GM20431 (cell line): ENCODE measurements at regions not wholly inside any gene's neighbourhood (a gene's known extent, or its start where the extent isn't known, plus 50 kb on each side); places are given as distances from the start of the nearest gene placed in this dataset.

ENCODE experiments used
- in situ Hi-C: fragments of 300-500 bp; cut with MseI, MboI; formaldehyde crosslinking; loops from one replicate; pipeline ENCODE4 v1.15.0; 2020; ENCODE audit warnings: low sequenced_read_pairs; ENCODE audit not compliant: unreplicated experiment

DNA sequence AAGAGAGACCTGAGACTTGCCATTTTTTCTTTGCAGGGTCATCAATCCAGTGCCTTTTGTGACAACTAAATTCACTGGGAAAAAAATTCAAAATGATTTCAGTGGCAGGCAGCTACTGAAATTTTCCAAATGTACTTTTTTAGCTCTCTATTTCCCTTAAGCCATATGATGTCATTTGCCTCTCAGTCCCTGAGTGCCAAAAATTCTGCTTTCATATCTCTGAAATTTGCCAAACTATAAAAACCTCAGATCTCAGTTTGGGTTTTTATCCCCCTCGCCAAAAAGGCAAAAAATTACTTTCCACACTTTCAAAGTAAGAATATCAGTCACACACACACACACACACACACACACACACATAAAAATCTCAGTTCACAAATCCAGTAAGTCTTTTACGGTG is 651.3 kb upstream of the ARID1B start:
- in situ Hi-C loops = no loop called here

DNA sequence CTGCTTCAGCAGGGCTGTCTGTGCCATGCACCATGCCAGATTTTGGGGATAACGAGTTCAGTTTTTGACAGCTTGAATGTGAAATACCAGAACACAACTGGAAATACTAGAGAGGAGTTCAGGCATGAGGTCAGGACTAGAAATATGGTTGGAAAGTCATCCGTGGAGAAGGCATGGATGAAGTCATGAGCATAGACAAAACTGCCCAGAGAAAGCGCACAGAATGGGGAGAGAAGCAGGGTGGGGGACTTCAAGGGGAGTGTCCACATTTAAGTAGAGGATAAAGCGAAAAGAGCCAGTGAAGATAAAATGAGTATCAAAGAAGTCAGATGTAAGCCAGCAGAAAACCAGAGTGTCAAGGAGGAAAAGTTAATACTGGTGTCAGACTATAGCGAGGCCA is 653.4 kb upstream of the ARID1B start:
- in situ Hi-C loops = no loop called here

DNA sequence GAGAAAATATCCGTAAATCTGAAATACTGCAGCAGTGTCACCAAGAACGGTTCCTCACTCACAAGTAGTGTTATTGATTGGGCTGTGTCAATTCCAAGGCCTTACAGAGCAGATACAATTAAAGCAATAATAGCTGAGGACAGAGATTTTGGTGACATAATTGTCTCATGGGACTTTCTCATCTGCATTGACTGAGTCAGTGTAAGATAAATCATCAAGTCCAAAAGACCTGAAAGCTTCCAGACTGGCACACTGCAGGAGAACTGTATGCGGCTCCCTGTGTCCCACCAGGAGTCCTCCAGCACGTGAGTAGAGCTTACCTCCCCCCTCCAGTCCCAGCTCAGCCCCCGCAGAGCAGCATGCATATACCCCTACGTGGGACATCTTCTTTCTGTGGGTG is 655.2 kb upstream of the ARID1B start:
- in situ Hi-C loops = no loop called here

DNA sequence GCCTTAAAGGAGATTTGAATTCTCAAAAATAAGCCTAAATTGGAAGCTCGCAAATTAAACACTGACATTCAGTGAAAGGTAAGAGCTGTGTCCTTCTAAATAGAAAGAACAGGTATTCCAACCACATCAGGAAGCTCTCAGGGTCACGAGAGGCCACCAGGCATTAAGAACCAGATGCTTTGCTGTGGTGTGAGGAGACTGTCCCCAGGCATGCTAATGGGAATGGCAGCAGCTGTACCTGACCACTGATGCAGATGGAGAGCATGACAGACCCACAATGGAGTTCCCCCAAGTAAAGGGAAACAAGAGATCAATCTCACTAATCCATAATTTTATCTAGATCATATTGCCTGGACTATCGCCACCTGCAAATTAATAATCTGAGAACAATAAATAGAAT is 658.9 kb upstream of the NOX3 start:
- in situ Hi-C loops = no loop called here

DNA sequence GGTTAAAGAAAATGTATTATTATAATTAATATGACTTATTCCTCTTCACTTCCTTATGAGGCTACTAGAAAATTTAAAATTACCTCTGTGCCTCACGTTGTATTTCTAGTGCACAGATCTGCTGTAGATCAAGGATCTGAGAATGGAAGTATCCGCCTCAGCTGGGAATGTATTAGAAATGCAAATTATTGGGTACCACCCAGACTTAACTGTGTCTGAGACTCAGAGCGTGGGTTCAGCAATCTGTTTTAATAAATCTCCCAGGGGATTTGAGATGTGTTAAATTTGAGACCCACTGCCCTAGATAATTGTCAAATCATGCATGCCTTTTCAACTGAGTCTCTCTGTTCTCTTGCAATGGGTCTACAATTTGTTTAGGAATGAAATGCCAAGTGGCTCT is 658.0 kb upstream of the NOX3 start:
- in situ Hi-C loops = no loop called here

DNA sequence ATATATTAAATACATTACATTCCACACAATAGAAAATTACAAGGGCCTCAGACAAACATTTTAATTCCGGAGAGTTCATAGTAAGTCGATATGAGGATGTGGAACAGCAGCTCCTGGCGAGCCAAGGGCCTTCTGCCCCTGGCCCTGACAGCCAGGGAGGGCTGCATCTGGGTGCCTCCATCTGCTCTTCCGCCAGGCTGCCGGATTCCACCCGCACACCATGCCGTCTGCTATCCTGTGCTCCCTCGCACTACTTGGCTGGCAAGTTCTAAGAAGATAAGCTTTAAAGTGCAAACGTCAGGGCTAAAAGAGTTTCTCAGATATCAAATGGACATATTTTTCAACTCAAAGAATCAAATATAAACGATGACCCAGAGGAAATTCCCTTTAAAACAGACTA is 656.3 kb upstream of the NOX3 start:
- in situ Hi-C loops = no loop called here

DNA sequence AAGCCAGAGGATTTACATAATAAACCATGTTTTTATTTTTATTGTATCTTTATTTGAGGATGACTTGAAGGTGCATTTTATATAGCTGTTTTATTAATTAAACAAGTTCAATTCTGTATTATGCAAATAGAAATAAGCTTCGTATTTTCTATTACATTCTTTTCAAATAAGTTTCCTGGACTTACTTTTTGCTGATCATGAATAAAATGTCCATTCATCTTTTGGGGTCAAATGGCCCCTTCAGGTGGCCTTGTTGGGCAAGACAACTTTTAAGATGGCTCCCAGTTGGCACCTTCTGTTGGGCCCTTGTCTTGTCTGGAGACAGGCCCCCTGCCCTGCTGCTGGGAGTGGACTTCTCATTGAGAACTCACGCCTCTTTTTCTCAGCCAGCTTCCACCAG is 654.6 kb upstream of the NOX3 start:
- in situ Hi-C loops = no loop called here

DNA sequence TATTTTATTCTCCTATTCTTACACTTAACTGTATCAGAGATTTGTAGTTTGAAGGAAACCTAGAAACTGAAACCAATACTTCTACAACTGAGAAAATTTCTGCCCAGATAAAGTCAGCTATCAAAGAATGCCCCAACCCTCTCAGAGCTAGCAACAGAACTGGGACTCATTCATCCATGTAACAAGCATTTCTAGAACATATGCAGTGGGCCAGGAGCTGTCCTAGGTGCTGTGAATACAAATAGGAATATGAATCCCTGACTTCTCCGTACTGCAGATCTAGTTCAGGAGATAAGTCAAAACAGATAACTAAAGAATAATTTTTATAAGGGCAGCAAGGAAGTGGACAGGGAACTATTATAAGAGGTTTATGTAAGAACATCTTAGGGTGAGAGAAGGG is 654.1 kb upstream of the NOX3 start:
- in situ Hi-C loops = no loop called here

DNA sequence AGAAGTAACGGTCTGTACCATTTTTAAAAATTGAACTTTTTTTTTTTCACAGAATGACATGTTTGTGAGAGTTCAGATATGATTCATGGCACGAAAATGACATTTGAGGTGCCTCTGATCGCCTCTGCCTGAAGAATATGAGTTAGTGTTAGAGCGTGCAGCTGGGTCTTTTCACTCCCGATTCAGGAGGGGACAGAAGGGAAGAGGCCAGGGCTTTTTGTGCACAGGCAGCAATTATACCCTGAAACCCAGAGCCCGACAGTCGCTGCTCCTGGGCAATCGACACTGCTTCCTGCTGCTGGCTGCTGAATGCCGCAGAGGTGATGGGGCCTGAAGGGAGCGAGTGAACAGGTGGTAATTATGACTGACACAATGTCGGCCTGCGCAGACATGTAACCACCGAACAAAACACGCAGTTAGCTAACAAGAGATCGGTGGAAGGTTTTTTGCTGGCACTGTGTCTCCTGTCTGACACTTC is 652.0 kb upstream of the NOX3 start:
- in situ Hi-C loops = no loop called here

DNA sequence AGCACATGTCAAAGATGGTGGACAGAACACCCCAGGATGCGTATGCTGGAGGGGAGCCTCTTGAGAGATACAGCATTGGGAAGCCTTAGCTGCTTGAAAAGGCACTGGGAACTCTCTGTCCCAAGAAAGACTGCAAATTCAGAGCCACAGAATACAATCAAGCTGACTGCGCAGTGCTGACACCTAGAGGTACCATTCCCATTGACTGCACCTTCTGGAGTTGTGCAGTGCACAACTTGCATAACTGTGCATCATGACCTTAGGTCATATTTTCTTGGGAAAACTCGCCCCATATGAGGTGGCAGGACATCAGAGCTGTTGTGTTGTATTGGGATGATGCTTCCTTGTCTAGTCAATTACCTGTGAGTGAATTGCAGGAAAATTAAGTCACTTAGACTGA is 646.5 kb upstream of the NOX3 start:
- in situ Hi-C loops = no loop called here

DNA sequence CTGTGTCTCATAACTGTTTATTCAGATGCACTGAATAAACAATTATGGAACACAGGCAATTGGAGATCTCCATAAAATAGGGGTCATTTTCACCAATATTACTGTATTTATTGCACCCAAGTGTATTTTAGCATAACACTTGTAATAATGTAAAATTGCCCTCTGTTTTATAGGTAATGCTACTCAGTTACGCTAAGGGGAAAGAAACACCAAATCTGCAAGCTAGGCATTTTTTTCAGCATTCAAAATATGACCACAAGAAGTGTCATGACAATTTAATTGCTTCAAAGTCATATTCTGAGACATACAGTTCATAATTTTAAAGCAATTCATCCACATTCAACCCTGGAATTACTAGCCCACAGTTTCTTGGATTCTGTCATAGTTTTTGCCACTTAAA is 643.2 kb upstream of the NOX3 start:
- in situ Hi-C loops = no loop called here

DNA sequence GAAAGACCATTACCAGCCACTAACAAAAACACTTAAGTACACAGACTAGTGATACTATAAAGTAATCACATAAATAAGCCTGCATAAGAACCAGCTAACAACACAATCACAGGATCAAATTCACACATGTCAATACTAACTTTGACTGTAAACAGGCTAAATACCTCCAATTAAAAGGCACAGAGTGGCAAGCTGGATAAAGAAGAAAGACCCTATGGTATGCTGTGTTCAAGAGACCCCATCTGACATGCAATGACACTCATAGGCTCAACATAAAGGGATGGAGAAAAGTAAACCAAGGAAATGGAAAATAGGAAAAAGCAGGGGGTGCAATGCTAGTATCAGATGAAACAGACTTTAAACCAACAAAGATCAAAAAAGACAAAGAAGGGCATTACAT is 631.8 kb upstream of the NOX3 start:
- in situ Hi-C loops = no loop called here

DNA sequence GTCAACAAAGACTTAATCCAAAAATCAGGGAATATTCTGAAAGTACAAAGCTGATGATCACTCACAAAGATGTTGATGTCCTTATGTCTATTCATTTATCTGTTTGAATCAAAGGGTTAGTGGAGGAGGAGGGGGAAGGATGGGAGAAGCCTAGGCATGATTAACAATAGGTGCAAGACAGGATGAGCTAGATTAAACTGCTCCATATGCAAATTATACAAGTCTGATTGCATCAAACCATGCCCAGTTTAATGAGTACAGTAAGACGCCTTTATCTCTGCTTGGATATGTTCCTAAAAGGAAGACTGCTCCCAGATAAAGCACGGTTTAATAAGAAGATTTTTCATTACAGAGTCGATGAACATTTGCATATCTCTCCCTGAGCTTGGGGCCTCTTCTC is 626.4 kb upstream of the NOX3 start:
- in situ Hi-C loops = no loop called here

DNA sequence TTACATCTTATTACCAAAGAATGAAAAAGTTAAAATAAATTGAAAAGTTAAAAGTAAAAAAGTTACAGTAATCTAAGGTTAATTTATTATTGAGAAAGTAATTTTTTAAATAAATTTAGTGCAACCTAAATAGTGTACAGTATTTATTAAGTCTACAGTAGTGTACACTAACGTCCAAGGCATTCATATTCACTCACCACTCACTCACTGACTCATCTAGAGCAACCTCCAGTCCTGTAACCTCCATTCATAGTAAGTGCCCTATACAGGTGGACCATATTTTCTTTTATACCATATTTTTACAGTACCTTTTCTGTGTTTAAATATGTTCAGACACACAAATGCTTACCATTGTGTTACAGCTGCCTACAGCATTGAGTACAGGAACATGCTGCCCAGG is 624.7 kb upstream of the NOX3 start:
- in situ Hi-C loops = no loop called here

DNA sequence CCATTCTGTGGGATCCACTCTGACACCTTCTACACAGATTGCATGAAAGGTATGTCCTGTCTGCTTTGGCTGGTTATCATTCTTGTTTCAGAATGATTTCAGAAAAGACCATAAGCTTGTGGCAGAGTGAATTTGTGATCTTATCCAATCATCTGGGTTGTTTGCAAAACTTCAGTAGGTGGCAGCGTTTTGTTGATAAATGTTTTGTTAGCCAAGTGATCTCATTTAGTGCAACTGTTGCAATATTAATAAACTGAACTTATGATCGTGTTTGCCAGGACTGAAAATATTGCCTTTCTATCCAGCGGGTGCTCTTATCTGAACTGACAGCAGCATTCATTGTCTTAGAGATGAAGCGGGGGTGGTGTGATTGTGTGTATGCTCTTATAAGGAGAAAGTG is 613.2 kb upstream of the NOX3 start:
- in situ Hi-C loops = no loop called here

DNA sequence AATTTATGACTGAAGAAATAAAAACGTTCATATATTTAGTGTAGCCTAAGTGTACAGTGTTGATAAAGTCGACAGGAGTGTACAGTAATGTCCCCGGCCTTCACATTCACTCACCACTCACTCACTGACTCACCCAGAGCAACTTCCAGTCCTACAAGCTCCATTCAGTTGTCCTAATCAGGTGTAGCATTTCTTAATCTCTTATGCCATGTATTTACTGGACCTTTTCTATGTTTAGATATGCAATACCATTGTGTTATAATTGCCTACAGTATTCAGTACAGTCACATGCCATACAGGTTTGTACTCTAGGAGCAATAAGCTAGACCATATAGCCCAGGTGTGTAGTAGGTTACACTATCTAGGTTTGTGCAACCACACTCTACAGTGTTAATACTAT is 610.2 kb upstream of the NOX3 start:
- in situ Hi-C loops = no loop called here

DNA sequence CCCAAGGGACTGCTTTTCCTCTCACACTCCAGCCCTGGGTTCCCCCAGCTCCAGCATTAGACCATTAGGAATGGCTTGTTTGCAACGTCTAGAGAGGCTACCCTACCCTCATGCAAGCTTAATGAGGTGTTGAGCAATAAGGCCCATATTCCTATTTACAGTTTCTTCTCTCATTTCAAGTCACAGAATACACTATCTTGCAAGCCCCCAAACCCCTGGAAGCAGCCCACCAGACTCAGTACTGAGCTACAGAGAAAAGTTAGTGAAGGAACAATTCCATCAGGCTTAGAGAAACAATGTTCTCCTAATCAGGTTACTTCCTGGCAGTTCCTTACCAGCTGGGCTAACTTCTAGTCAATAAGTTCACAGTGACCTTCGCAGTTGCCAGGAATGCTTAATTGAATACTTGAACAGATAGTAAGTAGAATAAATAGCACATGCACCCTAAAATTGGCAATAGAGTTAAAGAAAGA is 606.5 kb upstream of the NOX3 start:
- in situ Hi-C loops = no loop called here

DNA sequence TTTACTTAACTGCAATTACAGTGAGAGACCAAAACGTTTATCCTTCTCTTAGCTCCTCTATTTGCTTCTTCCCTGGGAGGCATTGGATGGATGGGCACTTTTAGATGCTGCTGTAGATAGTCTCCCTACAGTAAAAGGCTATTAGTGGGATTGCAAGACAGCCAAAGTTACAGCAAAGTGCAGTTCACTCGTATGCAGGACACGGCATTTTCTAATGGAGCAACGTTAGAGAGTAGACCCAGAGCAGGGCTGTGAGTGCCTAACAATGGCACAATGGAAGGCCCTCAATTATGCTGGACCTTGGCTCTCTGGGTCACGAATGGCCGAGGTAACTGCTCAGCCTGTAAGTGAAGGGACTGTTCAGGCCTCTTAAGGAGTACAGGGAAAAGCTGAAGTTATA is 605.8 kb upstream of the NOX3 start:
- in situ Hi-C loops = no loop called here

DNA sequence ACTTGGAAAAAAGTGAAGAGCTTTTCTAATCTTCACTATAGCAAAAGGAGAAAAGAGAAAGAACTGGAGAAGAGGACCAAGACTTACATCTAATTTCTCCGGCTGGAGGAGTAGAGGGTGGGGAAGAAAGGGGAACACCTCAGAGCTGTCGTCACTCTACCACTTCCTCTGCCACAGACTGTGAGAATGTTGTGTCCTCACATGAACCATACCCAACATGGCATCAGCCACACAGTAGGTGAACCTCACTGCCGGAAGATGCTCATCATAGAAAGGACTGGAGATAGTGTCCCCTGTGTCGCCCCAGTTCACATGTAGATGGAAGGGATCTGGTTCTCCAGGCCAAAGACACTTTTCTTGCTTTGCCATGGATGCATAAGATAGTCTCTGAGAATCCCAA is 604.4 kb upstream of the NOX3 start:
- in situ Hi-C loops = no loop called here

DNA sequence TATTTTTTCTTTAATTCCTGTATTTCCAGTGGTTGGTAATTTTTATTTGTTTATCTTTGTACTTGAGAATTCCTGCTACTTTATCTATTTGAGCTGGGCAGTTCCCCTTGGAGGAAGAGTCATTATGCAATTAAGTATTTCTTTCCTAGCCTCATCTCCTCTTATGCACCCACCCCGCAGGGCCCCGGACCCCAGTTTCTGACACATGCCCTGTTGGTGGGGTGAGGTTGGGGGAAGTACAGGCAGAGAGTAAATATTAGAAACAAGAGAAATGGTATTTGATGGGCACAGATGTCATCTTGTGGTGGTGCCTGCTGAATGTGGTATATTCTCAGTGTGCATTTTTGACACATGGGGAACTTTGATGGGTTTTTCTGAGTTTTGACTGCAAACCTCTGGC is 602.7 kb upstream of the NOX3 start:
- in situ Hi-C loops = no loop called here

DNA sequence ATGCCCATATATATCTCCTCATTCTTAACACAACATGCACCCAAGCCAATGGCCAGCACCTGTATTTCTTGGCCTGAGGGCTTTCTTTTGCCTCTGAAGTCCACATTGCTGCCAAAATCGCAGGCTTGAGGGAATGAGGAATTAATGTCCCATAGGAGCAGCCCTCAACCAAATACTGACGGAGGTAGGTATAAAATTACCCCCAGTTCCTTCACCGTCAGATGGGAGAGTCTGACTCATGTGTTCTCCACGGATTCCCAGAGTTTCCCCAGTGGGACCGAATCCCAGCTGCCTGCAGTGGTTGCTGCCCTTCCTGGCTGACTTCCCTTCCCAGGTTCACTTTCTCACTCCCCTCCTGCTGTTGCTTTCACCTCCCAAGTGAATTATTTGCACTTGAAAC is 602.2 kb upstream of the NOX3 start:
- in situ Hi-C loops = no loop called here

DNA sequence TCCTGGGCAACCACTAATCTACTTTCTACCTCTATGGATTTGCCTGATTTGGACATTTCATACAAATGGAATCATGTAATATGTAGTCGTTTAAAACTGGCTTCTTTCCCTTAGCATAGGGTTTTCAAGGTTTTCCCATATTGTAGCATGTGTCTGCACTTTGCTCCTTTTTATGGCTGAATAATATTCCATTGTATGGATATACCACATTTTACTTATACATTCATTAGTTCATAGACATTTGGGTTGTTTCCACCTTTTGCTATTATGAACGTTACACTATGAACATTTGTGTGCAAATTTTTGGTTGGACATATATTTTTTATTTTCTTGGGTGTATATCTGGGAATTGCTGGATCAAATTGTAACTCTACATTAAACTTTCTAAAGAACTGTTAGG is 600.4 kb upstream of the NOX3 start:
- in situ Hi-C loops = no loop called here

DNA sequence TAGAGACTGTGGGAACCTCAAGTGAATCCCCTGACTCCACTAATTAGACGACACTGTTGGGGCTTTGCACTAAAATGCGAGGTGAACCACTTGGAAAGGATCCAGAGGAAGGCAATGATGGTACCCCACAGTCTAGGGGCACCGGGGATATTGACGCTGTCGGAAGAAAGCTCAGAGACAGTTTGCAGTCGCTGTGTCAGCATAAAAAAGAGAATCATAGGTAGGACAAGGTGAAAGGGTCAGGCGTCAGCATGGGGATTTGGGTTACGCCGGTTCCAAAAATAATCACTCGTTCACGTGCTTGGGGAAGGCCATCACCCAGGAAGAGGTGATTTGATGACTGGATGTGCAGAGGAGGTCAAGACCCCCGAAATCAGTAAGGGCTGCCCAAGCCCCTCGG is 598.0 kb upstream of the NOX3 start:
- in situ Hi-C loops = no loop called here
